SK-N-SH treated with all-trans-retinoic acid at 6 μM for 48 hours (cell line): ENCODE measurements at regions not wholly inside any gene's neighbourhood (a gene's known extent, or its start where the extent isn't known, plus 50 kb on each side); places are given as distances from the start of the nearest gene placed in this dataset.

Experiments used
- BACH2 ChIP-seq: fragments of 250-450 bp; sonication (Bioruptor Pico); IDR thresholded peaks from 2 replicates; pipeline ENCODE4 v1.9.0; 2021; ENCODE audit warnings: mild to moderate bottlenecking, borderline replicate concordance
- CREB5 ChIP-seq: fragments of 250-450 bp; sonication (Bioruptor Pico); IDR thresholded peaks from 2 replicates; pipeline ENCODE4 v1.5.1; 2020; ENCODE audit warnings: low read depth, mild to moderate bottlenecking, moderate library complexity
- ESRRG ChIP-seq: fragments of 250-450 bp; sonication (Bioruptor Pico); IDR thresholded peaks from 2 replicates; pipeline ENCODE4 v1.6.1; 2021; ENCODE audit warnings: mild to moderate bottlenecking
- GLIS3 ChIP-seq: fragments of 250-450 bp; sonication (Bioruptor Pico); IDR thresholded peaks from 2 replicates; pipeline ENCODE4 v1.5.0; 2020; ENCODE audit warnings: mild to moderate bottlenecking, moderate library complexity
- PATZ1 ChIP-seq: fragments of 250-450 bp; sonication (Bioruptor Pico); IDR thresholded peaks from 2 replicates; pipeline ENCODE4 v1.8.0; 2020; ENCODE audit warnings: mild to moderate bottlenecking, moderate library complexity, borderline replicate concordance
- POU6F1 ChIP-seq: fragments of 250-450 bp; sonication (Bioruptor Pico); IDR thresholded peaks from 2 replicates; pipeline ENCODE4 v1.8.0; 2021; ENCODE audit warnings: low read depth, mild to moderate bottlenecking, moderate library complexity, borderline replicate concordance
- TOX ChIP-seq: fragments of 250-450 bp; sonication (Bioruptor Pico); IDR thresholded peaks from 2 replicates; pipeline ENCODE4 v1.8.0; 2021; ENCODE audit warnings: mild to moderate bottlenecking, moderate library complexity, borderline replicate concordance
- ZC3H10 ChIP-seq: fragments of 250-450 bp; sonication (Bioruptor Pico); IDR thresholded peaks from 2 replicates; pipeline ENCODE4 v1.5.1; 2021; ENCODE audit warnings: mild to moderate bottlenecking, moderate library complexity

GRCh38 chr2:120631236-120631635 is 104.4 kb upstream of the GLI2 start:
- no peak for TF ChIP-seq CREB5 (CRISPR knock-in tag)
- TF ChIP-seq ESRRG = no peak
- no peak for TF ChIP-seq BACH2 (CRISPR knock-in tag)
- no peak for TF ChIP-seq TOX (CRISPR knock-in tag)
- no peak for TF ChIP-seq GLIS3 (CRISPR knock-in tag)
- TF ChIP-seq ZC3H10 = no peak
- no peak for TF ChIP-seq PATZ1 (CRISPR knock-in tag)
- no peak for TF ChIP-seq POU6F1 (CRISPR knock-in tag)
